B cell (primary cell): ENCODE measurements at regions not wholly inside any gene's neighbourhood (a gene's known extent, or its start where the extent isn't known, plus 50 kb on each side); places are given as distances from the start of the nearest gene placed in this dataset.

Experiments used
- EZH2 ChIP-seq: IDR thresholded peaks from 2 replicates; pipeline ENCODE4 v1.6.1; 2012; ENCODE audit warnings: borderline replicate concordance, low read depth, mild to moderate bottlenecking, moderate library complexity, low read length; ENCODE audit not compliant: insufficient read depth, poor library complexity, severe bottlenecking
- TF ChIP-seq, protein P1 (sequence below): fragments of 200-600 bp; IDR thresholded peaks from one replicate; pipeline ENCODE4 v1.8.0; 2022; ENCODE audit warnings: antibody characterized with exemption, mild to moderate bottlenecking

DNA sequence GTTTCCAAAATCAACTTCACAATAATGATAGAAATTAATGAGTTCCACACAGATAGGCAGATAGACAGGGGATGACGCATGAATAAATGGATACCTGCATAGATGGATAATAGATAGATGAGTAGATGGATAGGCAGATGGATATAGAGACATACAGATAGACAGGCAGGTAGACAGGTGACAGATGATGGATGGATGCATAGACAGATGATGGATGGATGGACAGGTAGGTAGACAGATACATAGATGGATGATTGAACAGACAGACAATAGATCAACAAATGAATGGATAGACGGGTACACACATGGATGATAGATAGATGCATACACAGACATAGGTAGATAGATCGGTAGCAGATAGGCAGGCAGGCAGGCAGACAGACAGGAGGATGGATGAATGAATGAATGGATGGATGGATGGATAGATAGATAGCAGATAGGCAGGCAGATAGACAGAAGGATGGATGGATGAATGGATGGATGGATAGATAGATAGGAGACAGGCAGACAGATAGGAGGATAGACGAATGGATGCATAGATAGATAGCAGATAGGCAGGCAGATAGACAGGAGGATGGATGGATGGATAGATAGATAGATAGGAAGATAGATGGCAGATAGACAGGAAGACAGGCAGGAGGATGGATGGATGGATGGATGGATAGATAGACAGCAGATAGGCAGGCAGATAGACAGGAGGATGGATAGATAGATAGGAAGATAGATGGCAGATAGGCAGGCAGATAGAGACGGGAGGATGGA is 142.5 kb downstream of the RBFOX3 start:
- TF ChIP-seq, protein P1, sequence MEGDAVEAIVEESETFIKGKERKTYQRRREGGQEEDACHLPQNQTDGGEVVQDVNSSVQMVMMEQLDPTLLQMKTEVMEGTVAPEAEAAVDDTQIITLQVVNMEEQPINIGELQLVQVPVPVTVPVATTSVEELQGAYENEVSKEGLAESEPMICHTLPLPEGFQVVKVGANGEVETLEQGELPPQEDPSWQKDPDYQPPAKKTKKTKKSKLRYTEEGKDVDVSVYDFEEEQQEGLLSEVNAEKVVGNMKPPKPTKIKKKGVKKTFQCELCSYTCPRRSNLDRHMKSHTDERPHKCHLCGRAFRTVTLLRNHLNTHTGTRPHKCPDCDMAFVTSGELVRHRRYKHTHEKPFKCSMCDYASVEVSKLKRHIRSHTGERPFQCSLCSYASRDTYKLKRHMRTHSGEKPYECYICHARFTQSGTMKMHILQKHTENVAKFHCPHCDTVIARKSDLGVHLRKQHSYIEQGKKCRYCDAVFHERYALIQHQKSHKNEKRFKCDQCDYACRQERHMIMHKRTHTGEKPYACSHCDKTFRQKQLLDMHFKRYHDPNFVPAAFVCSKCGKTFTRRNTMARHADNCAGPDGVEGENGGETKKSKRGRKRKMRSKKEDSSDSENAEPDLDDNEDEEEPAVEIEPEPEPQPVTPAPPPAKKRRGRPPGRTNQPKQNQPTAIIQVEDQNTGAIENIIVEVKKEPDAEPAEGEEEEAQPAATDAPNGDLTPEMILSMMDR = no peak
- TF ChIP-seq EZH2 = no peak
